HG03095 (cell line): ENCODE measurements at regions not wholly inside any gene's neighbourhood (a gene's known extent, or its start where the extent isn't known, plus 50 kb on each side); places are given as distances from the start of the nearest gene placed in this dataset.
"Not testable (repeated sequence)": the region's sequence is repeated elsewhere in the genome, so short reads cannot be mapped to it uniquely, and the experiment has no call there.

Source experiments
- ATAC-seq: cut with Tn5 transposase; IDR thresholded peaks from one replicate; pipeline ENCODE4 v1.9.1; 2021; ENCODE audit warnings: moderate library complexity; ENCODE audit not compliant: unreplicated experiment

- no peak for ATAC-seq
These were observed 90.6 kb upstream of the SEMA3E start for GRCh38 chr7:83739527-83739926.

GRCh38 chr7:83738291-83738835 lies 89.4 kb upstream of the SEMA3E start:
- ATAC-seq: no peak

GRCh38 chr7:83732305-83732704 lies 83.4 kb upstream of the SEMA3E start:
- ATAC-seq: no peak

- ATAC-seq: no peak
These were observed 82.2 kb upstream of the SEMA3E start for GRCh38 chr7:83731154-83731553.

GRCh38 chr7:83716923-83717322 lies 68.0 kb upstream of the SEMA3E start:
- ATAC-seq: not testable (repeated sequence)

GRCh38 chr7:83708531-83708930 lies 59.6 kb upstream of the SEMA3E start:
- ATAC-seq: no peak

- no peak for ATAC-seq
These were observed 55.6 kb upstream of the SEMA3E start for GRCh38 chr7:83704564-83704963.

GRCh38 chr7:83702446-83702845 lies 53.5 kb upstream of the SEMA3E start:
- no peak for ATAC-seq

- ATAC-seq: no peak
These were observed 52.8 kb upstream of the SEMA3E start for GRCh38 chr7:83701736-83702135.
